ENCODE measurements at regions not wholly inside any gene's neighbourhood (a gene's known extent, or its start where the extent isn't known, plus 50 kb on each side); places are given as distances from the start of the nearest gene placed in this dataset.

DNA sequence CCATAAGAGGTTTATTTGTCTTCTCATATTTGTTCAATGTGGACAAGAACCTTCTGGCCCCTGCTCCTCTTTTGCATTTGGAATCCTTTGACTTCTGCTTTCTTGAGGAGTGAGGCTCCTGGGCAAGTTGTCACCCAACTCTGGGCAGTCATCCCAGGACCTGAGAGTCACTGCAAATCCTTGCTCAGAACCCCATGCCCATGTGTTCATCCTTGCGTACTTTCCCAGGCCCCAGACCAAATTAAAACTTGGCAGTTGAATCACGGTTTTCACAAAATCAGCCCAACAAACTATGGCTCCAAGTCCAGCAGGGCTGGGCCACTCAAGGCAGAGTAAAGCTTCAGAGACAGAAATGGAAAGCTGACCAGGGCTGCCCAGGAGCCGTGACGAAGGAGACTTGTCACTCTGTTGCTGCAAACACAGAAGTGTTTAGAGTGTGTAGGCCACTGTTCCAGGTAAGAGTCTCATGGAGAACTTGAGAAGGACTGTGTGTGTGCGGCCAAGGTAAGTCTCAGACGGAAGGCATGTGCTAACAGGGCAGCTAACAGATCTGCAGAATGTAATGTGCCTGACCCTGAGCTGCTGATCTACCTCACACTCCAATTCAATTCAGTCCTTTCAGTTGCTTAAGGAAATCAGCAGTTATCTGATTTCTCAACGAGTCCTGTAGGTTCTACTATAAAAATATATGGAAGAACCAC, 549.4 kb upstream of the HS6ST1 start:
- no peak overlapping the region for H3K4me3 ChIP-seq (ENCODE audit: low read depth, low read length)
- no peak for DNase-seq (ENCODE audit: low read depth)
- TF ChIP-seq, protein P1, sequence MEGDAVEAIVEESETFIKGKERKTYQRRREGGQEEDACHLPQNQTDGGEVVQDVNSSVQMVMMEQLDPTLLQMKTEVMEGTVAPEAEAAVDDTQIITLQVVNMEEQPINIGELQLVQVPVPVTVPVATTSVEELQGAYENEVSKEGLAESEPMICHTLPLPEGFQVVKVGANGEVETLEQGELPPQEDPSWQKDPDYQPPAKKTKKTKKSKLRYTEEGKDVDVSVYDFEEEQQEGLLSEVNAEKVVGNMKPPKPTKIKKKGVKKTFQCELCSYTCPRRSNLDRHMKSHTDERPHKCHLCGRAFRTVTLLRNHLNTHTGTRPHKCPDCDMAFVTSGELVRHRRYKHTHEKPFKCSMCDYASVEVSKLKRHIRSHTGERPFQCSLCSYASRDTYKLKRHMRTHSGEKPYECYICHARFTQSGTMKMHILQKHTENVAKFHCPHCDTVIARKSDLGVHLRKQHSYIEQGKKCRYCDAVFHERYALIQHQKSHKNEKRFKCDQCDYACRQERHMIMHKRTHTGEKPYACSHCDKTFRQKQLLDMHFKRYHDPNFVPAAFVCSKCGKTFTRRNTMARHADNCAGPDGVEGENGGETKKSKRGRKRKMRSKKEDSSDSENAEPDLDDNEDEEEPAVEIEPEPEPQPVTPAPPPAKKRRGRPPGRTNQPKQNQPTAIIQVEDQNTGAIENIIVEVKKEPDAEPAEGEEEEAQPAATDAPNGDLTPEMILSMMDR (conservative IDR thresholded peaks at IDR 0.05; ENCODE audit: low read depth, low read length) = no peak

DNA sequence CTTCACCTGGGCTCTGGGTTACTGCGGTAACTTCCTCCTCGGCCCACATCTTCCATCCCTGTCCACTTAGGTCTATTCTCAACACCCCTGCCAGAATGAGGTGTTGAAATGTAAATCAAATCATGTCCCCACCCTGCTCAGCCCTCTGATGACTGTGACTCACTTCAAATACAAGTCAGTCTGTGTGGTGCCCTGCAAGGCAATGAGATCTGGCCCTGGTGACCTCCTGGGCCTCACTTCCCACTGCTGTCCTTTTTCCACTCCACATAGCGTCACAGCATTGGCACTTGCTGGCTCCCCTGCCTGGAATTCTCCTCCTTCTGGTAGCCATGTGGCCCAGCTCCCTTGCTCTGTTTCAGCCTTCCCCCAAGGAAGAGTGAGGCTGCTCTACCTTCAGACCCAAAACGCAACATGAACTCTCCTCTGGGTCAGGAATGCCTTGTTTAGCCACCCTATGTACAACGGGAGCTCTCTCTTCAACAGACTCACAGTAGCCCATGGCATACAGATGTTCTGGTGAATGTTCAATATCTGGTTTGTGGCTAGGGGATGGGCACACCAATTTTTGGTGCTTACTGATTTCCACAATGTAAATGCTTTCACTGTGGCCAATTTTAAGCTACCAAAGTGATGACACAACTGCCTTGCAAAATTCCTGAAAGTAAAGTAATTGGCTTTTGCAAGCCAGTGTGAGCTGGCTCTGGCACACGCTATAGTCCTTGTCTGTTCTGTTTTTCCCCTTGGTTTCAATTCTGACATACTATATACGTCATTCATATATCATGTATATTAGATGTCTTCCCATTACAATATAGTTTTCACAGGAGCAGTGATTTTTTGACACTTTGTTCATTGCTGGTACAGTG, 550.3 kb upstream of the HS6ST1 start:
- DNase-seq (ENCODE audit: low read depth) = no peak
- TF ChIP-seq, protein P1 (conservative IDR thresholded peaks at IDR 0.05; ENCODE audit: low read depth, low read length) = no peak
- no peak overlapping the region for H3K4me3 ChIP-seq (ENCODE audit: low read depth, low read length)

GRCh38 chr2:128874608-128875007, 555.9 kb upstream of the HS6ST1 start:
- TF ChIP-seq, protein P1 (conservative IDR thresholded peaks at IDR 0.05; ENCODE audit: low read depth, low read length) = no peak
- DNase-seq (ENCODE audit: low read depth) = no peak
- H3K4me3 ChIP-seq (ENCODE audit: low read depth, low read length) = no peak overlapping the region

DNA sequence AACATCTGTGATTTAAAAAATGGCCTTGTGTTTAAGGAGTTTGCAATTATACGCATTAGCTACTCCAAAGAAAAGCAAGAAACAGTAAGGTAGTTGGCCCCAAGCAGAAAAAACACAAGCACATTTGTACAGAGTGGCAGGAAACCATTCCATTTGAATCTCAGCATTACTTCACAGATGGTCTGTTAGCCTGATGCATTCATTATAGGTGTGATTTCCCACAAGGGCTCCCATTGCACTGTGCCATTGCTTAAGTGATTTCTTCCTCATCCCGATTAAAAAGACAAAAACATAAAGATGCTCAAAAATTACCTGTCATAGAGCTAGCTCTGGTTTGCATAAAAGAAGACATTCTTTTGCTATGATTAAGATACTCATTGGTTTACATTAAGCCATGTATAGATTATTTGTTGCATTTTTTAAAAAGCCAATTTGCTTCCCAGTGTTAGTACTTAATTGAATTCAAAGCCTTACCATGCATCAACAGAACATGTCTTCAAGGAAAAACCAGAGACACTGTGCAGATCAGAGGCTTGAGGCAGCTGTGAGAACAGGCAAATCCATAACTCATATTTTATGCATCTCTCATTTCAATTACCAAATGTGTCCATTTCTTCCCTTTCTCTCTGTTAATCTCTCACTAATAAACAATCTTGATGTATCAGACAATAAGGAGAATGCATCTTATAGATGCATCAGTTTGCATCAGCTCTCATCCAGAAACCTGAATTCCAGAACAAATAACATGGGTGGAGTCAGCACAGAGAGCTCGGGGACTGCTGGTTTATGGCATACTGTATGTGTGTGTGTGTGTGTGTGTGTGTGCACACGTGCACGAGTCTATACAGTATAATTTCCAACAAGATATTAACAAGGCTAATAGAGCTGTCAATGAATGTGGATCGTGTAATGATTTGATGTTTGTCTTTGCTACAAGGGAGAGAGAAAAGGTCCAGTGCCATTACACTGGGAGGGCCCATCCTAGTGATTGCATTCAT, 558.6 kb upstream of the HS6ST1 start:
- no peak overlapping the region for H3K4me3 ChIP-seq (ENCODE audit: low read depth, low read length)
- no peak for DNase-seq (ENCODE audit: low read depth)
- TF ChIP-seq, protein P1 (conservative IDR thresholded peaks at IDR 0.05; ENCODE audit: low read depth, low read length) = no peak

DNA sequence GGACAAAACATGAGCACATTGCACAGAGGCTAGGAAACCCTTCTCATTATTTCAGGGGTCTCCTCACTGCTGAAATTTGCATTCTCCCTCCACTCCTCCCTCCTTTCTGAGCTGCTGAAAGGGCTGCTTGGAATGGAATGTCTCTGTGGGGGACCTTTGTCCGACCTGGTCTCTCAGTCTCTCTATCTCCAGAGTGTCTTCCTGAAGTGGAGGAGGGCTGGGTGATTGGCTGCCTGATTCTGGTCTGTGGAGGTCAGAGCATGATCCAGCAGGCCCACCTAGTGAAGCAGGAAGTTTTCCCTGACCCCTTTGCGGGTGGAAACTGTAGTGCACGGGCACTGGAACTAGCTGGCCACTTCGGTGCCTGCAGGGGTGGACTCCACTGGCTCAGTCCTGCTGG, 560.5 kb upstream of the HS6ST1 start:
- TF ChIP-seq, protein P1 (conservative IDR thresholded peaks at IDR 0.05; ENCODE audit: low read depth, low read length) = no peak
- DNase-seq (ENCODE audit: low read depth) = no peak
- H3K4me3 ChIP-seq (ENCODE audit: low read depth, low read length) = no peak overlapping the region

DNA sequence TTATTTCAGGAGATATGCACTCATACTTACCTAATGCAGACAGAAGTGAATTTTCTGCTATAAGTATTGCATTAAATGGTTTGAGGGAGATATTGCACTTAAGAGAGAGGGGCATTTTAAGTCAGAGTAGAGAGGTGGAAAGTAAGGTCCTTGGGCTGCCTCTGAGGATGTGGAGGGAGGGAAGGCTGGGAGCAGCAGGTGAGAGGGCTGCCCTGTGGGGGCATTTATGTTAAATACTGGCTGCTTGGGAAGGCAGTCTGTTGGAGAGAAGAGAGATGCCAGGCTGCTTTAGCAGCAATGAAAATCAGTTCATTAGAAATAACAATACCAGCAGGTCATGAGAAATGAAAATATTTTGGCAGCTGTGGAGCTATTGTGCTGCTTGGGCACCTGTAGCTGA, 576.2 kb upstream of the HS6ST1 start:
- H3K4me3 ChIP-seq (ENCODE audit: low read depth, low read length) = no peak overlapping the region
- DNase-seq (ENCODE audit: low read depth) = no peak
- TF ChIP-seq, protein P1 (conservative IDR thresholded peaks at IDR 0.05; ENCODE audit: low read depth, low read length) = no peak

Measured in choroid plexus epithelial cell (primary cell).